GM19328 (cell line): ENCODE measurements at regions not wholly inside any gene's neighbourhood (a gene's known extent, or its start where the extent isn't known, plus 50 kb on each side); places are given as distances from the start of the nearest gene placed in this dataset.
"Not testable (repeated sequence)": the region's sequence is repeated elsewhere in the genome, so short reads cannot be mapped to it uniquely, and the experiment has no call there.

ENCODE experiments used
- ATAC-seq: cut with Tn5 transposase; IDR thresholded peaks from one replicate; pipeline ENCODE4 v1.9.1; 2021; ENCODE audit warnings: mild to moderate bottlenecking, moderate library complexity; ENCODE audit not compliant: unreplicated experiment

DNA sequence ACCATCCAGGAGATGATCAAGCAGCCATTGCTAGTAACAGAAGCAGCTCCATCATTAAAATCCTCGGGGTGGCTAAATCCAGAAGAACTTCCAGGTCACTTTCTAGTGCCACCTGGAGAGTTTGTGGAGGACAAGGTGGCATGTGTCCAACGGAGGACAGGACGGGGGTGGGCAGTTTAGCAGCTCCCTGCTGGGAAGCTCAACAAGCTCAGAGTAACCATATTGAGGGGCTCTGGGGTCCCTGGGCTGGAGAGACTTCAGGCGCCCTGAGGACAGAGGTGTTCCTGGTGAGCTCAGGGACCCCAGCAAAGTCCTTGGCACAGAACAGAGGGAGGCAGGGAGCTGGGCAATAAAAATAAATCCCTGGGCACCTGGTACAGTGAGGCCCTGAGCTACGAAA is 140.0 kb upstream of the FHL2 start:
- ATAC-seq = no peak

- ATAC-seq = no peak
Measured at GRCh38 chr2:105537920-105538319, 139.1 kb upstream of the FHL2 start.

DNA sequence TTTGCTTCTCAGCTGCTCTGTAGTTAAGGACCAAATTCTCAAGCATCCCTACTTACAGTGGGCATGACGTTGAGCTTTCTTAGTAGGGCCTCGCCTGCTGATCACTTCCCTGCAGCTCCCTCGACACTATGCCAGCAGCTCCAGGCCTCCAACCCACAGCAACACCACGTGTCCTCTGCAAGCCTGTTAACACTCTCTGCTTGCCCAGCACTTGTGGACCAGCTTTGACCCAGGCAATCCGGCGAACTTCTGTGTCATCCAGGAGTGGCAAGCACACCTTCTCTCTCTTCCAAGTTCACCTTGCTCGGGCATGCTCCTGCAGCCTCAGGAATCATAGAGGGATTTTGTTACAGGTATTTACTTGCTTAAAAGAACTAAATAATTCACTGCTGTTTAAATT is 138.6 kb upstream of the FHL2 start:
- no peak for ATAC-seq

GRCh38 chr2:105536175-105536574 is 137.3 kb upstream of the FHL2 start:
- no peak for ATAC-seq

DNA sequence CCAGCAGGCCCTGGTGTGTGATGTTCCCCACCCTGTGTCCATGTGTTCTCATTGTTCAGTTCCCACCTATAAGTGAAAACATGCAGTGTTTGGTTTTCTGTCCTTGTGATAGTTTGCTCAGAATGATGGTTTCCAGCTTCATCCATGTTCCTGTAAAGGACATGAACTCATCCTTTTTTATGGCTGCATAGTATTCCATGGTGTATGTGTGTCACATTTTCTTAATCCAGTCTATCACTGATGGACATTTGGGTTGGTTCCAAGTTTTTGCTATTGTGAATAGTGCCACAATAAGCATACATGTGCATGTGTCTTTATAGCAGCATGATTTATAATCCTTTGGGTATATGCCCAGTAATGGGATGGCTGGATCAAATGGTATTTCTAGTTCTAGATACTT is 130.4 kb upstream of the FHL2 start:
- not testable (repeated sequence) for ATAC-seq

DNA sequence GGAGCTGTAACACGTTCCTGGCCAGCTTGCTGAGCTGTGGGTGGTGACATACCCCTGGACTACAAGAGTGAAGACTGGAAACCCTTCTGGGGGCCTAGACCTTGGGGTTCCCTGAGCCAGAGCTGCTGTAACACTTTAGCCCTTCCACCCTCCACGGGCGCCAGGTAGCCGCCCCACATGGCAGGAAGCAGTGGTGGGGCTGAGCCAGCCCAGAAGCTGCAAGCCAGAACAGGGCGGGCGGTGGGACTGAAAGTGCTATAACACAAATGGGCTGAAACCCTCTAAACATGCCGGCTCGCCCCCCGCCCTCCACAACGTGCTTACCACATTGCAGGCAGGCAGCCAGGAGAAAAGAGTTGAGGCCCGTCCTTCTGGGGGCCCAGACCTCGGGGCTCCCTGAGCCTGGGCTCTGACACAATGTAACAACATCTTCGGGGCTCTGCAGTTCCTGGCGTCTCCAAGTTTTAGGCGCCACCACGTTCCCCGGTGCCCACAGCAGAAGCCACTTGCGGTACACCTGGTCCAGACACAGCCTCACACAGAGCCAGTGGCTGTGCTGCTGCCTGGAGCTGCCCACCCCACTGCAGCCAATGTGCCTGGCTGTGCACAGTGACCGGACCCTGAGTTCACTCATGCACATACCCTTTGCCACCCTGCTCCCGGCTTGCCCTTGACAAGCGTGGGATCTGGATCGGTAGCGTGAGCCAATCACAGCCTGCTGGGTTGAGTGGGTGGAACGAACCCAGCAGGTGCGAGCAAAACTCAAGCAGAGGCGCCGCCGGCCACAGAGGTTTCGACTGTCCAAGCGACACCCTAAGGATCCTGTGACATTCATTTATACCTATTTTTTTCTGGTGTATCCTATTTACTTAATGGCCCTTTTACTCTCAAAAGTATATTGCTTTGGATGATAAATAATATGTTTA is 127.4 kb upstream of the FHL2 start:
- ATAC-seq = no peak

DNA sequence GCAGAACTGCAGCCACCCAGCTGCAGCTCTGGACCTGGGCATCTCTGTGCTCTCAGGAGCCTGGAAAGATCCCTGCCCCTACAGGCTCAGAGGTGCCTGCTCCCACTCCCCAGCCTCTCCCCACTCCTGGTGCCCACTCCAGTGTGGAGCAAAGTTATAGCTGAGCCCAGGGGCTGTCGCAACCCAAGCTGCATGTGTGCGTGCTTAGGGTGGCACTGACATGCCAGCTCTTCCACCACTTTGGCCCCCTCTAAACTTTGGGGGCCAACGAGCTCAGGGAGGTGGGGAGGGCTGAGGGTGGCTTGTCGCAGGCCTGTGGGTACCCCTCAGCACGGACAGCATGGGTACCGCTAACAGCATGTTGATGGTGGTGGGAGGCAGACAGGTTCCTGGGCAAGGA is 126.3 kb upstream of the FHL2 start:
- no peak for ATAC-seq

GRCh38 chr2:105522645-105523044 is 123.8 kb upstream of the FHL2 start:
- no peak for ATAC-seq

GRCh38 chr2:105521616-105522015 is 122.8 kb upstream of the FHL2 start:
- no peak for ATAC-seq

- ATAC-seq = no peak
Measured at GRCh38 chr2:105521176-105521575, 122.3 kb upstream of the FHL2 start.

GRCh38 chr2:105519516-105519915 is 120.7 kb upstream of the FHL2 start:
- no peak for ATAC-seq

GRCh38 chr2:105518897-105519296 is 120.0 kb upstream of the FHL2 start:
- no peak for ATAC-seq

DNA sequence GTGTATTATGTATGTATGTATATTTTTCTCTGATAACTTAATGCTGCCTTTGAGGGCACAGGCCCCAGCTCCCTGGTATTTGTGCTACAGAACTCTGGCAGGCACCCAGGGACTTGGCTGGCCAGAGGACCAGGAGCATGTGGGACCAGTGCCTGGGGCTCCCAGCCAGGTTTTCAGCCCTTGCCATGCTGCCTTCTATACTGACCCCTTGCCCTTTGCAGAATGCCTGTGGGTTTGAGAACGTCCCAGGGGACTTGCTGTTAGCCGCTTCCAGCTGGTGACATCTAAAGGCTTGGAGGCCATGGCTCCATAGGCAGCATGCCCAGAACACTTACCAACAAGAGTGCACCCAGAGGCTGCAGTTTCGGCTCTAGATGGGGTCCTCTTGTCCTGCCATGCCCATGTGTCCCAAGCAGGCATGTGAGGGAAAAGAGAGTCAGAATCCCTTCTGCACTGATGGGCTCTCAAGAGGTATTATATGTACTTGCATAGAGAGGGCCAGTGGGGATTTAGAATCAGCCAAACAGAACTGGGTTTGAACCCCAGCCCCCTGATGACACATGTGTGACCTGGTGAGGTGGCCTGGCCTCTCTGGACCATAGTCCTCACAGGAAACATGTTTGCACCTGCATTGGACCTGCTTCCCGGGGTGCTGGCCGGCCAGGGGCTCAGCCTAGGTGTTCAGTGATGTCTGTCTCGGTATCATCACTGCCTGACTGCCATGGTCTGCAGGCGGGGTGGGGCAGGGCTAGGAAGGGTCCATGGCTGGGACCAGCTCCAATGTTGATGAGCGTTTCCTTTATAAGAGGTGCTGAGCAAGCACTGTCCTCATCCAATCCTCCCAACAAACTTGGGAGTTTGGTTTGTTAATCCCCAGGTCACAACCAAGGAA is 119.2 kb upstream of the FHL2 start:
- ATAC-seq = no peak

DNA sequence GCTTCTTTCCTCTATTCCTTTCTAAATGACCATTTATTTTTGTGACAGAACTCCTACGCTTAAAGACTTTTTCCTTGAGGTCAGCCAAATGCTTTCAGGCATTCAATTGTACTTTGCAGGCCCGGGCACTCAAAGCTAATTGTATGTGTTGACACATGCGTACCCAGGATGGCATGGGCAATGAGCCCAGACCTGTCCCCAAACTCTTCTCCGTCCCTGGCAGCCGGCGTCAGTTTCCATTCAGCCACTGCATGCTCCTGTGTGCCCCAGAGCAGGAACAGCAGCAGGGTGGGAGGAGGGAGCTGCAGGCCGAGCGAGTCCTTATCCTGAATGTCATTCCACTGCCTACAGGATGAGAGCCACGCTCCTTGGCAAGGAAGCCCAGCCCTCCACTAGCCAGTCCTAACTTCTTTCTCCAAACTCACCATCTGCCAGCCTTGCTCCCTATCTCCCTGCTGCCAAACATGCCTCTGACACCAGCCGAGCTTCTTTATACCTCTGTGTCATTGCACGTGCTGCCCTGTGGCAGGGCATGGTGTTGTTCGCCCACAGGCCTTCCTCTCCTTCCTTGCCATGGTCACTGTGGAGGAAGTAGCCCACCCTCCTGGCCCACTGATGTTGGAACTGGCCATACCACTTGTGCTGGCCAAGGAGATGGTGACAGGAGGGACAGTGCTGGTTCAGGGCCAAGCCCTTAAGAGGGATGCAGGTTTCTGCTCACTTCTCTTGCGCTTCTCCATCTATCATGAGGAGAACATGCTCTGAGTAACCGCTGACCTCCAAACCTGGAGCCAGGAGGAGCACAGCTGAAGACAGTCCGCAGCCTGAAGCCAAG is 116.9 kb upstream of the FHL2 start:
- no peak for ATAC-seq

DNA sequence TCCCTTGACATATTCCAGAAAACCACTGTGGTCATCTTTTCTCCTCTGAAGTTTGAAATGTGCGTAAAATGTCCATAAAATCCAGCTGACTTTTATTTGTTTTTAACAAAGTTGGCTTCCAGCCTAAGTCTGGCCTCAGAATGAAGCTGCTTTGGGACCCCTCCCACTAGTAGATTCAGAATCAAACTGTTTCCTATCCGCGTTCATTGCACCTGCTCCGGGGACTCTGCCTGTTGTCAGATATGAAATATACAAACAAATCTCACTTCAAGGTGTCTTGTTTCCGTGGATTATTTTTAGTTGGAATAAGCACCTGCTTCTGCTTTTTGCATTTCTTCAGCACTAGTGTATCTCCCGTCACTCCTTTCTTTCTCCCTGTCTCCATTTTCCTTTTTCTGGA is 115.7 kb upstream of the FHL2 start:
- no peak for ATAC-seq

GRCh38 chr2:105510761-105511528 is 112.1 kb upstream of the FHL2 start:
- ATAC-seq = no peak

DNA sequence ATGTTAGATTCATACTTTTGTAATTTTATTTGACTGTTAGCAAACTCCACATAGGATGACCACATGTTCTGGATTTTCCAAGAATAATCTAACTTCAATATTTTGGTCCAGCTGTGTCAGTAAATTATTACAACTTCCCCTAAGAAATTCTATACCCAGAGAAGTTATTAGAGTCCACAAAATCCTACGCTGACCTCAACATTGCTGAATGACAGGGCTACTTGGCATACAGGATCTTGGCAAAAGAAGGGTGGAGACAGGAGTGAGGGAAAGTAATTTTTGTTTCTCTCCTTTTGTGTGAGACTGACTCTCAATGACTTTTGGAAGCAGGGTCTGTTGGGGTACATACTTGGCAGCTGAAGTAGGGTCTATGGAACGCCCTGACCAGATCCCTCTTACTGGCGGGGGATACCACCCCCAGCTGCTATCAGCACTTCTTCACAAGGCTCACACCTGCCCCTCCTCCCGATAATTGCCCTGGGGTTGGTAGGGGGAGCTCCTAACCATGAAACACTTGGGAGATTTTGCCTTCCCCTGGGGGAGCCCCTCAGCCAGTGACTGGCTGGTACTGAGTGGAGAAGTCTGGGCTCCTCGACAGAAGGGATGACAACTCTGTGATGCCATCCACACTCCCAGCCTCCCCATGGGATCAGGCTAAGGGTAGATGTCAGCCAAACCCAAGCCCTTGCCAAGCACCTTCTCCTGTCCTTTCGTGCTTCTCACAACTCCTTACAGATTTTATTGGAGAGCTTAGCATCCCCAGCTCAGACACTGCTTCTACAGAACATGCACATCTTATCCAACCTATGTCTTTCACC is 110.6 kb upstream of the FHL2 start:
- ATAC-seq = no peak

DNA sequence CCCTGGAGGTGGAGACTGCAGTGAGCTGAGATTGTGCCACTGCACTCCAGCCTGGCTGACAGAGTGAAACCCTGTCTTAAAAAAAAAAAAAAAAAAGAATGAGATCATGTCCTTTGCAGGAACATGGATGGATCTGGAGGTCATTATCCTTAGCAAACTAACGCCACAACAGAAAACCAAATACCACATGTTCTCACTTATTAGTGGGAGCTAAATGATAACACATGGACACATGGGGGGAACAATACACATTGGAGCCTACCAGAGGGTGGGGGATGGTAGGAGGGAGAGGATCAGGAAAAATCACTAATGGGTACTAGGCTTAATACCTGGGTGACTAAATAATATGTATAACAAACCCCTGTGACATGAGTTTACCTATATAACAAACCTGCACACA is 108.0 kb upstream of the FHL2 start:
- not testable (repeated sequence) for ATAC-seq

- ATAC-seq = no peak
Measured at GRCh38 chr2:105504459-105504858, 105.6 kb upstream of the FHL2 start.
